Left kidney (tissue), 1 donor: ENCODE measurements at regions not wholly inside any gene's neighbourhood (a gene's known extent, or its start where the extent isn't known, plus 50 kb on each side); places are given as distances from the start of the nearest gene placed in this dataset.

ENCODE experiments used
- DNase-seq: peaks from one replicate; pipeline ENCODE4 v3.0.0-alpha.2; 2013

DNA sequence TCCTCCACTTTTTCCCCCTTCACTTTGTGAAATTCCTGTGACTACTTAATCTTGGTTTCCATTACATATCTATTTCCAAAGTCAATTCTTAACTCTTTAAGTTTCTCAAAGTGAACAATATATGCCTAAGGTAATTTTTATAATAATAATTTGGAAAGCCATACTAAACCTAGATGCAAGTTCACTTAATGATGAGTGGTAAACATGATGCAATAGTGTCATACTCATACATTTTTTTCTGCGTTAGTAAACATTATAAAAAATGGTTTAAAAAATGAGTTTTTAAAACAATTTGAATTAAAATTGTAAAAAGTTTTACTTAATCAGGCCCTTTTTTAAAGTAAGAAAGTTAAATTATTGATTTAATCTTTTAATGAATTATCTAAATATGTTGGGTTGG is 659.4 kb upstream of the FZD8 start:
- DNase-seq, result no peak

GRCh38 chr10:36301139-36301538 is 659.0 kb upstream of the FZD8 start:
- DNase-seq, result no peak

GRCh38 chr10:36283827-36284226 is 641.7 kb upstream of the FZD8 start:
- DNase-seq, result no peak

GRCh38 chr10:36281831-36282331 is 639.8 kb upstream of the FZD8 start:
- DNase-seq, result no peak

GRCh38 chr10:36280890-36281499 is 638.9 kb upstream of the FZD8 start:
- no peak for DNase-seq

DNA sequence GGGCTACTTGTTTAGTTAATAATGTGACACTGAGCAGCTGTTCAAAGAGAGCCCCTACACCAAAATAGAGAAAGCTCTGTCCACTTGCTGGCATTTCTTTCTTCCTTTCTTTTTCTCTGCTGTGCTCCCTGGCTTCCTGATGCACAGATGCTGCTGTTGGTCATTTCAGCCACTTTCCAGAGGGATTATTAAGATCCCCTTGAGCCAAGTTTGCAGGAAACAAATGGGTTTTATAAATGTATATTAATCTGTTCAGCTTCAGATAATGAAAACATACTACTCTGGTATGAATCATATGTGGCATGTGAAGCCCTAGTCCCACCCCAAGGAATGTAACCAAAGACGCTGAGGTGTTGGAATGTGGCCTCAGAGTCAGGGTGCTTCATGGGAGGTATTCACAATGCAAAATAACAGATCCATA is 638.2 kb upstream of the FZD8 start:
- no peak for DNase-seq

DNA sequence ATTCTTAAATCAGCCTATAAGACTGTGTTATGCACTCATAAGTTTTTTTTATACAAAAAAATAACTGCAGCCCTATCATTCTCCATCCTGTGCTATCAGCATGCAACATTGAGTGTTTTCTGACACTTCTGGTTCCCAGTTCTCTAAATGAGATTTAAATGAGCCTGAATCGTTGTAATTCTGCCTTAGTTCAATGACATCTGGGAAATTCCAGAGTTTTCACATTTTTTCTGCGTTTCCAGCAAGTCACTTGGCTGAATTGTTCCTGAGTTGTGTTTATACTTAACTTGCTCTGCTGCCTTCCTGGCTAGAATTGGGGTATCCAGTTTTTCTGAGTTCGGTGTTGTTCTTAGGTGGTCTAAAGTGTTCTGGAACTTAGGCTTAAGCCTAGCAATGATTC is 636.1 kb upstream of the FZD8 start:
- no peak for DNase-seq

- no peak for DNase-seq
These were observed 635.4 kb upstream of the FZD8 start for GRCh38 chr10:36277459-36277858.

GRCh38 chr10:36271627-36272340 is 629.7 kb upstream of the FZD8 start:
- DNase-seq, result no peak

DNA sequence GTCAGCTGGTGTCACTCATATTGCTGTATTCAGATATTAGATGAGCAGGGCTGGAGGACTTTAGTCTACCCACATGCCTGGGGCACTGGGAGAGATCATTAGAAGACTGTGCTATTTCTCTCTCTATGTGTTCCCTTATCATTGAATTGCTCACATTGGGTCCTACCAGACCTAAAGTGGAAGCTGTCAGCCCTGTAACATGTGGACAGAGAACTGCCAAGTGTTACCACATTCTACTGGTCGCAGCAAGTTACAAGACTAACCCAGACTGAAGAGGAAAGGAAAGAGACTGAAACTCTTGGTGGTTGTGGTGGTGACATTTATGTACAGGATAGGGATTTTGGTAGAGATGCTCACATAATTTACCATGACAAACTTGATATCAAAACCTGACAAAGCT is 627.1 kb upstream of the FZD8 start:
- DNase-seq, result no peak

- no peak for DNase-seq
These were observed 624.8 kb upstream of the FZD8 start for GRCh38 chr10:36266923-36267322.

DNA sequence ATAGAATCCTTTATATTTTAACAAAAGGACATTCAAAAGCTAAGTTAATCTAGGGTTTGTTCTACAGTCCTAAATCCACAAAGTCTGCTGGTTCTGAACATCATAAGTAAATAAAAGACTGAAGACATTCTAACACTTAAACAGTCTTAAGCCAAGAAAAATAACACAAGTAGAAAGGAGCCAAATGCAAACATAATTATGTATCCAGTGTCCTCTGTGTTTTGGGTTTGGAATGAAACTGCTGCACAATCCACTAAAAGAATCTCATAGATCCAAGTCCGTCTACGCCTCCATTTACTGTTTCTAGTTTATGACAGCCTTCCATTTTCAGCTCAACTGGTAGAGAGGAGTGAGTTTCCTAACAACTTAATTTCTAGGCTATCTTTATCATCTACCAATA is 623.6 kb upstream of the FZD8 start:
- no peak for DNase-seq

- DNase-seq, result no peak
These were observed 621.8 kb upstream of the FZD8 start for GRCh38 chr10:36263871-36264270.

GRCh38 chr10:36256948-36257356 is 614.9 kb upstream of the FZD8 start:
- DNase-seq, result no peak

GRCh38 chr10:36256166-36256565 is 614.1 kb upstream of the FZD8 start:
- no peak for DNase-seq

DNA sequence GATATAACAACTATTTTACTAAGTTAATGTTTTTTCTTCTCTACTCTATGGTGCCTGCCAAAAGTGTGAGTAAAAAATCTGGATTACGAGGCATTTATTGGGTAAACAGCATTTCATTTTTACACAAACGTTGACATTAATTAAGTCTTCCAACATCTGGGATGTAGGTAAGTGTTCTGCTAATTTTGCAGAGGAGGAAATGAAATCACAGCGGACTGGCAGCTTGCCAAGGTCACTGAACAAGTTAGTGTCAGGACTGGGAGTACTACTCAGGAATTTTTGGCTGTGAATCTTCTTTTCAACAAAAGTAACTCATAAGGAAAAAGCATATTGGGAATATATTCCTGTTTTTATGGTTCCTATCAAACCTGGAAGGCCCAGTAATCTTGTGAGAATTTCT is 612.1 kb upstream of the FZD8 start:
- no peak for DNase-seq

- DNase-seq, result no peak
These were observed 611.6 kb upstream of the FZD8 start for GRCh38 chr10:36253731-36254130.

DNA sequence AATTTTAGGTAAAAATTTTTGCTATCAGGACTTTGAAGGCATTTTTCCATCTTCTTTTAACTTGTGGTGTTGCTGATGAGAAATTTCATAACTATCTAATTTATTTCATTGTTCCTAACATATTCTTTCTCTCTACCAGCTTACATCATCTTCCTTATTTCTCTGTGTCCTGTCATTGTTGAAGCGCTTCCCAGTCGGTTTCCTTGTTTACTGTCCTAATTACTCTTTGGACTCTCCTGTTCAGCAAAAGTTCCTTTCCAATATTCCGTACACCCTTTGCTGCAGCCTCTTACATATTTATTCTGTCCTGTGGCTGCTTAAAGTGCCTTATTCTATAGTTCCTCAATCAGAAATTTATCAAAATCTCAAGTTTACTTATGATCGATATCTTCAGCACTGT is 609.0 kb upstream of the FZD8 start:
- DNase-seq, result no peak

DNA sequence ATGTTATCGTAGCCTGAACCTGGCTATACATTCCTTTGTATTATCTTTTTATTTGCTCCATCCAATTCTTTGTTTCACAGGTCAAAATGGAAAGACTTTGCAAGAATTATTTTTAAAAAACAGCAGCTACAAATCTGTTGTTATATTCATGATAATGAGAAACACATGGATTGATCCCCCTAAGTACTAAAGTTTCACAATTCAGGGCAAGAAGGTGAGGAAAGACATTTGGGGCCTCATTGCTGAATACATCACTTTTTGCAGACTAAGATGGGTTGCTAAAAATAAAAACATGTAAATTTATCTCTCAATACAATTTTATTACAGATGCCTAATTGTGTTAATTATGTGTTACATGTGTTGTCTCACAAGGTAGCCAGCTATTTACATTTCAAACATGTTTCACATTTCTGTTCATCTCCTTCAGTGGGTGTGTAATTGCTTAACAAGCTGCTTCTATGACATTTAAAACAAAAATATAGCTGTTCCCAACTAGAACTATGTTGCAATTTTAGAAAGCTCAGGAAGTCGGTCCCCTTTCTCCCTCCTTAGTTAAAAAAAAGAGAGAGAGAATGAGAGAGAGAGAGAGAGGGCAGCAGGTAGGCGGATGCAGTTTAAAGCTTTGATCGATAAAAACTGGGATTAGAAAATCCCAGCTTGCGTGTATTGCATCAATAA is 606.3 kb upstream of the FZD8 start:
- DNase-seq, result no peak

GRCh38 chr10:36247478-36247877 is 605.4 kb upstream of the FZD8 start:
- DNase-seq, result no peak

DNA sequence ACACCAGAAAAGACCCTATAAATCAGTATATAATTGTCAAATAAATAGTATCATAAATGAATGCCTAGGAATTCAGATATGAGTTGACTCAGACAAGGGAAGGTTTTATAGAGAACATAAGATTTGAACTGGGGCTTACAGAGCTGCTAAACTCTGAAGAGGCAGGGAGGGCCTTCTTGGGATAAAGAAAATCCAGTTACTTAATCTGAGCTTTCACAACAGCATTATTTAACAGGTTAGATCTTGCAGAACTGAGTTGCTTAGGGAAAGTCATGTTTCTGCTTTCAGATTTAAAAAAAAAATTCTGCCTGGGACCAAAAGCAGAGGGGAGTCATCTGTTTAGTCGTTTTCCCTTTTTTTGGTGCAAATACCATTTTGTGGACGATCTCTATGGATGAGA is 594.8 kb upstream of the FZD8 start:
- no peak for DNase-seq

GRCh38 chr10:36236341-36236740 is 594.2 kb upstream of the FZD8 start:
- no peak for DNase-seq

- DNase-seq, result no peak
These were observed 590.8 kb upstream of the FZD8 start for GRCh38 chr10:36232935-36233334.
